Skin epidermis (tissue), 12 donors: ENCODE measurements at regions not wholly inside any gene's neighbourhood (a gene's known extent, or its start where the extent isn't known, plus 50 kb on each side); places are given as distances from the start of the nearest gene placed in this dataset.
"Not testable (repeated sequence)": the region's sequence is repeated elsewhere in the genome, so short reads cannot be mapped to it uniquely, and the experiment has no call there.

Experiments used
- H3K27ac ChIP-seq, 21 experiments: fragments of 200-600 bp; sonication (generic) in 11 of 21; one replicate each; pipeline ENCODE4 v1.5.0; 2020; ENCODE audit warnings: mild to moderate bottlenecking in 3 of 21, inconsistent platforms in 2 of 21, moderate library complexity in 2 of 21
- H3K4me3 ChIP-seq, 7 experiments: fragments of 200-600 bp; sonication (generic) in 2 of 7; one replicate each; pipeline ENCODE4 v1.5.0; 2020; ENCODE audit warnings: inconsistent platforms in 2 of 7, mild to moderate bottlenecking in 2 of 7, moderate library complexity in 1 of 7

- no peak overlapping the region for H3K4me3 ChIP-seq
- H3K27ac ChIP-seq, result no peak overlapping the region
Measured at GRCh38 chr2:149731079-149731478, 143.5 kb upstream of the MMADHC start.

- H3K4me3 ChIP-seq, result no peak overlapping the region
- H3K27ac ChIP-seq, result no peak overlapping the region
Measured at GRCh38 chr2:149729586-149729985, 142.0 kb upstream of the MMADHC start.

DNA sequence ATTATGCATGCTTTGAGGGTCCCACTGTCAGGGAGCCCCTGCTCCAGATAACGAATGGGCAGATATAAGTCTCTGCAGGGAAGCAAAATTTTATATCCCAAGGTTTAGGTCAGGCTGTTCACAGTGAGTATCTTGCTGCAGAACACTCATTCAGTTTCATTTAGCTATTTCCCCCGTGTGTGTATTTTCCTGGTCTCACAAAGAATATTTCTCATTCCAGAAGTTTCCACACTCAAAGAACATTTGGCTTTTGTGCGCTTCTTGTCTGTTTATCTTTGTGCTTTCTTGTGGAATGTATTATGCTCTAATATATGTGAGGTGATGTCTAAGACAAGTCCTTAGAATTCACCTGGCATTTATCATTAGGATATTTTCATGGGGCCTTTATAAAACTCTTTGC lies 140.4 kb upstream of the MMADHC start:
- H3K27ac ChIP-seq, result no peak overlapping the region
- H3K4me3 ChIP-seq, result no peak overlapping the region

- H3K27ac ChIP-seq, result no peak overlapping the region
- H3K4me3 ChIP-seq, result no peak overlapping the region
Measured at GRCh38 chr2:149725234-149725633, 137.7 kb upstream of the MMADHC start.

- H3K27ac ChIP-seq, result no peak overlapping the region
- no peak overlapping the region for H3K4me3 ChIP-seq
Measured at GRCh38 chr2:149724091-149724490, 136.5 kb upstream of the MMADHC start.

- Histone ChIP-seq H3K4me3 (no peak overlapping the region), H3K27ac (no peak overlapping the region)
Measured at GRCh38 chr2:149720615-149721014, 133.0 kb upstream of the MMADHC start.

GRCh38 chr2:149719695-149720094 lies 132.1 kb upstream of the MMADHC start:
- Histone ChIP-seq H3K4me3 (no peak overlapping the region), H3K27ac (no peak overlapping the region)

DNA sequence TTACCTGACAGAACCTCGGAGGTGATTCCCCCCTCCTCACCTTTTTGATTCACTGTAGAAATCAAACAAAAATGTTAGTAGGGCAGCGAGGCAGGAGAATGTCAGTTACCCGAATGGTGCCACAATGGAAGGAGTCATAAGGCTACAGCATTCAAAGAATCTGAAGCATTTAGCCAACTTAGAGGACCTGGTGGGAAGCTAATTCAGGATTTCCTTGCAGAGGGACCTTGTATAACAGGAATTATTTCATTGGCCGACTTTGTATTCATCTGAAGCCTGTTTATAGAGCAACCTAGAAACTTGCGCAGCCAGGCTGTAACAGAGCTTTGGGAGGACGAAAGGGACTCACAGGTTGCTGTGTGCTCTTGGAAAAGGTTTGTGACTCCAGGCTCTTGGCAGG lies 129.1 kb upstream of the MMADHC start:
- Histone ChIP-seq H3K4me3 (no peak overlapping the region), H3K27ac (no peak overlapping the region)

GRCh38 chr2:149715894-149716293 lies 128.3 kb upstream of the MMADHC start:
- Histone ChIP-seq H3K27ac (no peak overlapping the region), H3K4me3 (no peak overlapping the region)

DNA sequence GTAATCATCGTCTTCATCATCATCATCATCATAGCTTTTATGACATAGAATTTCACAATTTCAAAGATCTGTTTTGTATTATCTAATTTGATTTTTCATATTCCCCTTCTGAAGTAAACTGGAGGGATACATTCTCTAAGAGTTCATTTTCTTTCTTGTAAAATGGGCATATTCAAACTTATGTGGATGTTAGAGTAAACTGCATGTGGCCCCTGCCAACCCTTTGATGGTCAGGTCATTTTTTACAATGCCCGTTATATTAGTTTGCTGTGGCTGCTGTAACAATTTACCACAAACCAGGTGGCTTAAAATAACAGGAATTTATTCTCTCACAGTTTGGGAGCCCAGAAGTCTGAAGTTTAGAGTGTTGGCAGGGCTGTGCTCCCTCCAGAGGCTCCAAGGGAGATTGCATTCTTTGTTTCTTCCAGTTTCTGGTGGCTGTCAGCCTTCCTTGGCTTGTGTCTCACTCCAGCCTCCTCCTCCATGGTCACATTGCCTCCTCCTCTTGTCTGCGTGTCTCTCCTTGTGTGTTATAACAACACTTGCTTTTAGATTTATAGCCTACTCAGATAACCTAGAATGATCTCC lies 127.5 kb upstream of the MMADHC start:
- H3K4me3 ChIP-seq, result no peak overlapping the region
- no peak overlapping the region for H3K27ac ChIP-seq

GRCh38 chr2:149709496-149710263 lies 122.1 kb upstream of the MMADHC start:
- Histone ChIP-seq H3K27ac (no peak overlapping the region), H3K4me3 (no peak overlapping the region)

- H3K4me3 ChIP-seq, result no peak overlapping the region
Measured at GRCh38 chr2:149703281-149703680, 115.7 kb upstream of the MMADHC start.

DNA sequence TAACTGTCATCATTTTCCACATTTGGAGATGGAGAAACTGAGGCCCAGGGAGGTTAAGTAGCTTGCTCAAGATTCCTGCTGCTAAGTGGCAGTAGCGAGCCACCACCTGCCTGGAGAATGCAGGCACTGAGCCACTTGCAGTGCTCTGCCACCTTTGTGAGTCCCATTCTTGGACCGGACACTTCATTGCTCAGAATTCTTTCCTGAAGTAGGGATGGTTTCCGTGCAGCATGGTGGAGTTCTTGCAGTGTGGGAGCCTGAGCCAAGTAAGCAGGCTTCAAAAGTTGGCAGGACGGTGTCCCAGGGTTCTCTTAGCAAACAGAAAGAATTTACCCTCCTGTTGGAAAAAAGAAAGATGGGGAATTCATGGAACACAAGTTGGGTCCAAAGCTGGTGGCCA lies 115.0 kb upstream of the MMADHC start:
- Histone ChIP-seq H3K27ac (no peak overlapping the region), H3K4me3 (no peak overlapping the region)

More at GRCh38 chr2:149703281-149703680, 115.7 kb upstream of the MMADHC start:
- H3K27ac ChIP-seq, result no peak overlapping the region

DNA sequence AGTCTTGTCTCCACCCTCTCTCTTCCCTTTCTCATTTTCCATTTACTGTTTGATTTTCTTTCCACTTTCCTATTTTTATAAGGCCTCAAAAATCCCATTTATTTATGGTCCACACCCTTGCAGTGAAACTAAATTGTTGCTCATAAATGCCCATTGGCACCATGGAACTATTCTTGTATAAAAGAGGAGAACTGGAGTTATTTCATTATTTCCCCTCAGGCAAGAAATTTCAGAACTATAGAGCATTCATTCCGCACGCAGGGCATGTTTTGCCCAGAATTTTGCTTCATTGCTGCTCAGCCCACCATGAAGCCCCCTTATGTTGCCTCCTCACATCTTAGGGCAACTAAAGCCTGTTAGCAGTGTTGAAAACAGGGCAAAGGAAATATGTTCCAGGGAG lies 113.7 kb upstream of the MMADHC start:
- no peak overlapping the region for H3K4me3 ChIP-seq
- H3K27ac ChIP-seq, result no peak overlapping the region

DNA sequence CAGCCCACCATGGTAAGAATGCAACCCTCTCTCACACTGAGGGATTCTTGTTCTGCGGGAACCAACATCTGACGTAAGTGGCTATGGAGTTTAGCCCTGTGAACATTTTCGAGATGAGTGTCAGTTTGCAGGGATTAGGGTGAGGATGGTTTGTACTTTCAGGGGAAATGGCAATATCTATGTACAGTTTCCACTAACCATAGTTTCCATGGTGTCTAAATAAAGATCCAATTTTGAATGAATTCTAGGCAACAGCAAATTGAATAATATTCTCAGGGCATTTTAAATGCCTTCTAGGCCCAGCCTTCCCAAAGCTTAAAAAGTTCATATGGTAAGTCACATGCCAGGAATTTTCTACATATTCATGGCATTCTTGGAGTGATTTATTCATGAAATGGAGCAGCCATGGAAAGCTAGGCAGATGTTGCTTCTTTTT lies 105.4 kb upstream of the MMADHC start:
- Histone ChIP-seq H3K4me3 (no peak overlapping the region), H3K27ac (no peak overlapping the region)

DNA sequence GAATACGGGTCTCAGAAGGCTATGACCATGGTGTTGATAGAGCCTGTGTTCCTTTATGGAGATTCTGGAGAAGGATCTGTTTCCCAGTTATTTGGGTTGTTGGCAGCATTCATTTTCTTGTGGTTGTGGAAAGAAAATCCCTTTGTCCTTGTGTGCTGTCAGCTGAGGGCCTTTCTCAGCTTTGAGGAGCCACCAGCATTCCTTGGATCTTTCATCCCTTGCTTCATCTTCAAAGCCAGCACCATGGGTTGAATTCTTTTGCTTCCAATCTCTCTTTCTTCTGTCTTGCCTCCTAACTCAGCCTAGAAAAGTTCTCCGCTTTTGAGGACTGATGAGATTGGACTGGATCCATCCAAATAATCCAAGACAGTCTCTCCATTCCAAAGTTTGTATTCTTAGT lies 103.2 kb upstream of the MMADHC start:
- no peak overlapping the region for H3K4me3 ChIP-seq
- no peak overlapping the region for H3K27ac ChIP-seq

- Histone ChIP-seq H3K4me3 (no peak overlapping the region), H3K27ac (no peak overlapping the region)
Measured at GRCh38 chr2:149687052-149687427, 99.5 kb upstream of the MMADHC start.

- no peak overlapping the region for H3K27ac ChIP-seq
Measured at GRCh38 chr2:149686136-149687051, 98.8 kb upstream of the MMADHC start.

DNA sequence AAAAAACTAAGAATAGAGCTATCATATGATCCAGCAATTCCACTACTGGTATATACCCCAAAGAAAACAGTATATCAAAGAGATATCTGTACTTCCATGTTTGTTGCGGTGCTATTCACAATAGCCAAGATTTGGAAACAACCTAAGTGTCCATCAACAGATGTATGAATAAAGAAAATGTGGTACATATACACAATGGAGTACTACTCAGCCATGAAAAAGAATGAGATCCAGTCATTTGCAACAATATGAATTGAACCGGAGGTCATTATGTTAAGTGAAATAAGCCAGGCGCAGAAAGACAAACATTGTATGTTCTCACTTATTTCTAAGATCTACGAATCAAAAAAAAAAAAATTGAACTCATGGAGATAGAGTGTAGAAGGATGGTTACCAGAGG lies 97.8 kb upstream of the MMADHC start:
- H3K27ac ChIP-seq, H3K4me3 ChIP-seq: not testable (repeated sequence)

More at GRCh38 chr2:149686136-149687051, 98.8 kb upstream of the MMADHC start:
- no peak overlapping the region for H3K4me3 ChIP-seq

- Histone ChIP-seq H3K27ac (no peak overlapping the region), H3K4me3 (no peak overlapping the region)
Measured at GRCh38 chr2:149679286-149679685, 91.7 kb upstream of the MMADHC start.

- H3K4me3 ChIP-seq, result no peak overlapping the region
Measured at GRCh38 chr2:149677416-149677815, 89.8 kb upstream of the MMADHC start.

More at GRCh38 chr2:149677416-149677815, 89.8 kb upstream of the MMADHC start:
- no peak overlapping the region for H3K27ac ChIP-seq
